ENCODE measurements at regions not wholly inside any gene's neighbourhood (a gene's known extent, or its start where the extent isn't known, plus 50 kb on each side); places are given as distances from the start of the nearest gene placed in this dataset.
"Not testable (repeated sequence)": the region's sequence is repeated elsewhere in the genome, so short reads cannot be mapped to it uniquely, and the experiment has no call there.

DNA sequence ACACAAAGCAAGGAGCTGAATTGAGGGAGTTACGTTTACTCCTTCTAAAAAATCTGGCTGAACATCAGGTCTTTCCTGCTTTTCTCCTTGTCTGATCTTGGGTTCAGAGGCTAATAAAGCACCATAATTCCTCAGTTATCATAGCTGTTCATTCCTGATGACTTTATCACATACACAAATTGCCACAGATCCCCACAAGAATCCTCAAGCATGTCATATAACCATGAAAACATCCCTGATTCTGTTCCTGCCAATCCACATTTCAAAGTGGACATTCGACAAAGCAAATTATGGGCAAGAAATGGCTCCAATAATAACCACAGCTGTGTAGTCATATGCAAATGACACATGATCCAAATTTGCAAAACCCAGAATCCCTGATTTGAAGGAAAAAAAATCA lies 321.3 kb downstream of the MEX3B start:
- TF ChIP-seq POLR2AphosphoS5 (IDR thresholded peaks at IDR 0.05; ENCODE audit: low read depth, low read length) (no peak), TAF1 (IDR thresholded peaks at IDR 0.05; ENCODE audit: borderline replicate concordance, low read depth, low read length) (no peak), POLR2A (IDR thresholded peaks at IDR 0.05; ENCODE audit: low read depth, low read length) (no peak)
- DNase-seq (ENCODE audit: insufficient read length) (no peak), FAIRE-seq (no peak)

DNA sequence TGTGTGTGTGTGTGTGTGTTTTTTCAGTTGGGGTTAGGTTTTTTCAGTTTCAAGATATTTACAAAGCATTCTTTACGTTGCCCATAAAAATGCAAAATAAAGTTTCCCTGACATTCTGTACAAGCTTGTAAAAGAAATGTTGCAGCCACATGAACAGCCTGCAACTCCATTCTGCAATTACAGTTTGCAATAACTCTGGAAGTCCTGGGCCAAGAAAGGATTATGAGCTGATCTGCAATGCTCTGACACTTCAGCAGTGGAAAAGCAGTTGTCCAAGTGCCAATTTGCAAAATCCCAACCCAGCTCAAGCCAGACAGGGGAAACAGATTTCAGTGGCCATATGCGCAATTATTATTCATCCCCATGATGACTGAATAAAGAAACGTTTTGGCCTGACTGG lies 322.1 kb downstream of the MEX3B start:
- DNase-seq (ENCODE audit: insufficient read length) (no peak), FAIRE-seq (no peak)
- TF ChIP-seq TAF1 (IDR thresholded peaks at IDR 0.05; ENCODE audit: borderline replicate concordance, low read depth, low read length) (no peak), POLR2A (IDR thresholded peaks at IDR 0.05; ENCODE audit: low read depth, low read length) (no peak), POLR2AphosphoS5 (IDR thresholded peaks at IDR 0.05; ENCODE audit: low read depth, low read length) (no peak)

DNA sequence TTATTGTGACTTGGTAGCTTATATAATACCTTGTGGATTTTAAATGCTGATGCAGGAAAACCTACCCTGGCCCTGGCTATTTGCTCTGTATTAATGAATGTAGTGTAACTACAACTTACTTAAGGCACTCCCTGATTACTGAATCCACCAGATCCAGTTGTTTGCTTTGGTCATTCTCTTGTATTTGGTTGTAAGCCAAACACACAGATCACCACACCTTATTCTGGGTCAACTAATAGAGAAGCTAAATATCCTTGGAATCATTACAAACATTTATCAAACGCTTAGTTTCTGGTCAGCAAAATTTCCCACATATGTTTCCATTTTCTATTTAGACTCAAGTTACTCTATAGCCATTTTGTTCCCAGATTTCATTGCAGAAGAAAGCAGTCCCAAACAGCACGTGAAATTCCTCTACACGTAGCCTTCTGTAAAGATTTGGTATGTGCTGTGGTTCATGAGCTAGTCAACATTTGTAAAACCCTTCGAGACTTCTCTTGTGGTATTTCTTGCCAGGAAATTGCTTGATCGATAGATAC lies 322.6 kb downstream of the MEX3B start:
- FAIRE-seq (no peak), DNase-seq (ENCODE audit: insufficient read length) (no peak)
- TF ChIP-seq POLR2AphosphoS5 (IDR thresholded peaks at IDR 0.05; ENCODE audit: low read depth, low read length), result no peak
- TF ChIP-seq POLR2A (IDR thresholded peaks at IDR 0.05; ENCODE audit: low read depth, low read length), result no peak
- TF ChIP-seq TAF1 (IDR thresholded peaks at IDR 0.05; ENCODE audit: borderline replicate concordance, low read depth, low read length), result no peak

DNA sequence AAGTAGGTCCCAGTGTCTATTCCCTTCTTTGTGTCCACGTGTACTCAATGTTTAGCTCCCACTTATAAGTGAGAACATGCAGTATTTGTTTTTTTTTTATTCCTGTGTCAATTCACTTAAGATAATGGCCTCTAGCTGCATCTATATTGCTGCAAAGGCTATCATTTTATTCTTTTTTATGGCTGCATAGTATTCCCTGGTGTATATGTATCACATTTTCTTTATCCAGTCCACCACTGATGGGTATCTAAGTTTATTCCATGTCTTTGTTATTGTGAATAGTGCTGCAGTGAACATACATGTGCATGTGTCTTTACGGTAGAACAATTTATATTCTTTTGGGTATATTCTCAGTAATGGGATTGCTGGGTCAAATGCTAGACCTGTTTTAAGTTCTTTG lies 329.4 kb downstream of the MEX3B start:
- not testable (repeated sequence) for FAIRE-seq

DNA sequence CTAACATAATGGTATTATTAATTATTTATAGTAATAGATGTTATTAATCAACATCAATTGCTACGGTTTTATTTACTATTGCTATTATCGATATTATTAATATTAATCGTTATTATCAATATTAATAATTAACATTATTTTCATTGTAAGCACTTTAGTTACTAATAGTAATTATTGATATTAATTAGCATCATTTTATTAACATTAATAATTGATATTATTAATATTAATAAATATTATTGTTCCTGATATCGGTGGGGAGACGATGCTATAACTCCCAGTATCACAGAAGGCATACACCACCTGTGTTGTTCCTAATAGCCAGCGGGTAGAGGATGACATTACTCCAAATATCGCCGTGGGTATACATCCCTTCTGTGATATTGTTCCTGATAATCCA lies 335.5 kb downstream of the MEX3B start:
- FAIRE-seq, result no peak
- TF ChIP-seq TAF1 (IDR thresholded peaks at IDR 0.05; ENCODE audit: borderline replicate concordance, low read depth, low read length) (no peak), POLR2AphosphoS5 (IDR thresholded peaks at IDR 0.05; ENCODE audit: low read depth, low read length) (no peak), POLR2A (IDR thresholded peaks at IDR 0.05; ENCODE audit: low read depth, low read length) (no peak)
- no peak for DNase-seq (ENCODE audit: insufficient read length)

More for the DNA sequence above, 329.4 kb downstream of the MEX3B start:
- not testable (repeated sequence) for DNase-seq (ENCODE audit: insufficient read length)

DNA sequence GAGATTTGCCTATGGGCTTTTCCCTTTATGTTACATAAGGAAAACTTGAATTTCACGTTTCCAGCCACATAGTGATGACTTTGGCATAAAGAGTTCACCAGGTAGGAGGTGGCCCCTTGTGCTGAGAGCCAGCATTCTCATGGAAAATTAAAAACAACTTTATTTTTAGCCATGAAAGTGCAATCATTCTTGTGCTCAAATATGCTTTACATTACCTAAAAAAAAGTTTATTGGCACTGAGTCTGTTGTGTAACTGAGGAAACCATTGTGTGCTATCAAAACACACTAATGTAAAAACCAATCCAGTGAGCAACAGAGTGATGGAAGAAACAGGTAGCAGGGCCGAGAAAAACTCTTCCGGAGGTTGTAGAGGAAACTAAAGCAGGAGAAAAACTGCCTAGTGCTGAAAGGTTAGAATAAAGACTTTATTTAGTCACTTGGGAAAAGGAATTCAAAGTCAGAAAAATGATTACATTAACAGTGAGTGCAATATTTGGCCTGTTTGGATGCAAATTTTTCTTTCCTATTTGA lies 332.9 kb upstream of the TMC3 start:
- FAIRE-seq, result not testable (repeated sequence)

DNA sequence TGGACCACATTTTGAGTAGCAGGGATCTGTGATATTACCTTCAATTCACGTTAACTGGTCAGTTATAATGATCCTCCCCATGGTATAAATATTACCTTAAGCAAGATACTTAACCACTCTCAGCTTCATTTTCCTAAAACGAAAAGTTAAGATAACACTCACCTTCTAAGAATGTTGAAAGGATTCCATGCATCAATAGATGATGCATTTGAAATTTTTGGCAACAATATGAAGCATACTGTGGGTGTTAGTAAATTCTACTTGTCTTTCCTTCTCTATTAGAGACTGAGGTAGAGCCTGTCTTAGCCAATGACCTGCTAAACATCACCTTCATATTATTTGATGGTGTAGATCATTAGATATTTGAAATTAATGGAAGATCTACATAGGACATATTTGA lies 331.7 kb upstream of the TMC3 start:
- DNase-seq (ENCODE audit: insufficient read length); FAIRE-seq: not testable (repeated sequence)

More for the DNA sequence above, 332.9 kb upstream of the TMC3 start:
- not testable (repeated sequence) for DNase-seq (ENCODE audit: insufficient read length)

DNA sequence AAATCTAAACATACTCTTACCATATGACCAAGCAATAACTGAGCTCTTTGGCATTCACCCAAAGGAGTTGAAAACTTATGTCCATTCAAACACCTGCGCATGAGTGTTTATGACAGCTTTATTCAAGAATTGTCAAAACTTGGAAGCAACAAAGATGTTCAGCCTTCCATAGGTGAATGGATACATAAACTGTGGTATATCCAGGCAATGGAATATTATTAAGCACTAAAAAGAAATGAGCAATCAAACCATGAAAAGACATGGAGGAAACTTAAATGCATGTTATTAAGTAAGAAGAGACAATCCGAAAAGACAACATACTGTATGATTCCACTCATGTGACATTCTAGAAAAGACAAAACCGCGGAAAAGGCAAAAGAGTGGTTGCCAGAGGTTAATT lies 312.0 kb upstream of the TMC3 start:
- FAIRE-seq (no peak), DNase-seq (ENCODE audit: insufficient read length) (no peak)
- TF ChIP-seq POLR2AphosphoS5 (IDR thresholded peaks at IDR 0.05; ENCODE audit: low read depth, low read length) (no peak), POLR2A (IDR thresholded peaks at IDR 0.05; ENCODE audit: low read depth, low read length) (no peak), TAF1 (IDR thresholded peaks at IDR 0.05; ENCODE audit: borderline replicate concordance, low read depth, low read length) (no peak)

DNA sequence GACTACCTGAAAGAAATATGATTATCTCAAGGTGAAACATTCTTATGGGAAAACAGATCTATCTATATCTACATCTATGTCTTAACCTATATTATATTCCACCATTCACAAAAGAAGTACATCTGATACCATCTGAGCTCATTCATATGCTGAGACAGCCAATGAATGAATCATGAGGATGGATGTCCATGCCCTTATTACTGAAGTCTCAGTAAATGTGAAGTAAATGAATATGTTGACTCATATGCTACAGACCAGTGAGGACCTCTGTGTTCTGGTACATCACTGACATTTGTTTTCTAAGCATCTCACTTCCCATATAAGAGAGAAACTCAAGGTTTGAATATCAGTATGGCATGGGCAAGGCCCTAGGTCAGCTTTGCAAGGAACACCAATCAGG lies 311.2 kb upstream of the TMC3 start:
- TF ChIP-seq POLR2A (IDR thresholded peaks at IDR 0.05; ENCODE audit: low read depth, low read length) (no peak), POLR2AphosphoS5 (IDR thresholded peaks at IDR 0.05; ENCODE audit: low read depth, low read length) (no peak), TAF1 (IDR thresholded peaks at IDR 0.05; ENCODE audit: borderline replicate concordance, low read depth, low read length) (no peak)
- no peak for DNase-seq (ENCODE audit: insufficient read length)
- FAIRE-seq, result no peak

DNA sequence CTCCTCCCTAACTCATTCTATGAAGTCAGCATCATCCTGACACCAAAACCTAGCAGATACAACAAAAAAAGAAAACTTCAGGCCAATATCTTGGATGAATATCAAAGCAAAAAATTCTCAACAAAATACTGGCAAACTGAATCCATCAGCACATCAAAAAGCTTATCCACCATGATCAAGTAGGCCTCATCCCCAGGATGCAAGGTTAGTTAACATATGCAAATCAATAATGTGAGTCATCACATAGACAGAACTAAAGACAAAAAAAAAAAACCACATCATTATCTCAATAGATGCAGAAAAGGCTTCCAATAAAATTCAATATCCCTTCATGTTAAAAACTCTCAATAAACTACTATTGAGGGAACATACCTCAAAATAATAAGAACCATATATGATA lies 306.8 kb upstream of the TMC3 start:
- FAIRE-seq (no peak), DNase-seq (ENCODE audit: insufficient read length) (no peak)
- no peak for TF ChIP-seq POLR2A (IDR thresholded peaks at IDR 0.05; ENCODE audit: low read depth, low read length)
- no peak for TF ChIP-seq TAF1 (IDR thresholded peaks at IDR 0.05; ENCODE audit: borderline replicate concordance, low read depth, low read length)
- TF ChIP-seq POLR2AphosphoS5 (IDR thresholded peaks at IDR 0.05; ENCODE audit: low read depth, low read length), result no peak

DNA sequence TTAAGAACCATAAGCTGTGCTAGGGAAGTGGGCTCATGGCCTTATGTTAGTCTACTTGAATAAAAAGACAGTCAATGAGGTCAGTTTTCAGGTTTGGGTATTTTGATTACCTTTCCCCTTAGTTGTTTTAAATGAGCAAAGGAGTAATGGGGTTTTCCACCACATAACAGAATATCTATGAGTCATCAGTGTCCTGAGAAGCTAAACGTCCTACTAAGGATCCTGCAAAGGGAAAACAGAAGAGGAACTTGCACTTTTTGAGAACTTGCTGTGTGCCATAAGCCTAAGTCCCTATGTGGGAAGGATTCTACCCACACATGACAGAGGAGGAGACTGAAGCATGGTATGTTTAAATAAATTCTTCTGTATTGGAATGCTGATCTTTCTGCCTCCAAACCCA lies 292.8 kb upstream of the TMC3 start:
- no peak for TF ChIP-seq POLR2A (IDR thresholded peaks at IDR 0.05; ENCODE audit: low read depth, low read length)
- no peak for TF ChIP-seq POLR2AphosphoS5 (IDR thresholded peaks at IDR 0.05; ENCODE audit: low read depth, low read length)
- no peak for TF ChIP-seq TAF1 (IDR thresholded peaks at IDR 0.05; ENCODE audit: borderline replicate concordance, low read depth, low read length)
- FAIRE-seq (no peak), DNase-seq (ENCODE audit: insufficient read length) (no peak)

DNA sequence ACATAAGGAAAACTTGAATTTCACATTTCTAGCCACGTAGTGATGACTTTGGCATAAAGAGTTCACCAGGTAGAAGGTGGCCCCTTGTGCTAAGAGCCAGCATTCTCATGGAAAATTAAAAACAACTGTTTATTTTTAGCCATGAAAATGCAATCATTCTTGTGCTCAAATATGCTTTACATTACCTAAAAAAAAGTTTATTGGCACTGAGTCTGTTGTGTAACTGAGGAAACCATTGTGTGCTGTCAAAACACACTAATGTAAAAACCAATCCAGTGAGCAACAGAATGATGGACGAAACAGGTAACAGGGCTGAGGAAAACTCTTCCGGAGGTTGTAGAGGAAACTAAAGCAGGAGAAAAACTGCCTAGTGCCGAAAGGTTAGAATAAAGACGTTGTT lies 287.0 kb upstream of the TMC3 start:
- TF ChIP-seq TAF1 (IDR thresholded peaks at IDR 0.05; ENCODE audit: borderline replicate concordance, low read depth, low read length) (no peak), POLR2AphosphoS5 (IDR thresholded peaks at IDR 0.05; ENCODE audit: low read depth, low read length) (no peak), POLR2A (IDR thresholded peaks at IDR 0.05; ENCODE audit: low read depth, low read length) (no peak)
- FAIRE-seq (no peak), DNase-seq (ENCODE audit: insufficient read length) (no peak)

DNA sequence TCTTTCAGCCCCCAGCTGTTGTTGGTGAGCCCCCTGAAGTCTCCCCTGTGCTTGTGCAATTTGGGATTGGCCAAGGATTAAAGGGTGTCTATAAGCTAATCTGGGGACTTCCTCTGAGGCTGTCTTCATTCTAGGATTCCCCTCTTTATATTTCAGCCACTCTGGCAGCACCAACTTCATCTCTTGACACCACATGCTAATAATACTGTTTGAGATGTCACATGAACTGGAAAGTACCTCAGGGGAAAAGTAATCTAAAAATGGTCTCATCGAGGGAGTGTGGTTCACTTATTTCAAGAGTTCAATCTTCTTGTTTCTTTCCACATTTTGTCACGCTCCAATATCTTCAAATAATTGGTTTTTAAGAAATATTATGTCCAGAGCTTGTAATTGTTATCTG lies 279.2 kb upstream of the TMC3 start:
- FAIRE-seq (no peak), DNase-seq (ENCODE audit: insufficient read length) (no peak)
- TF ChIP-seq TAF1 (IDR thresholded peaks at IDR 0.05; ENCODE audit: borderline replicate concordance, low read depth, low read length) (no peak), POLR2AphosphoS5 (IDR thresholded peaks at IDR 0.05; ENCODE audit: low read depth, low read length) (no peak), POLR2A (IDR thresholded peaks at IDR 0.05; ENCODE audit: low read depth, low read length) (no peak)
